HEK293T (cell line): ENCODE measurements at regions not wholly inside any gene's neighbourhood (a gene's known extent, or its start where the extent isn't known, plus 50 kb on each side); places are given as distances from the start of the nearest gene placed in this dataset.

ENCODE experiments used
- BHLHE40 ChIP-seq: fragments of 450-650 bp; IDR thresholded peaks from 2 replicates; pipeline ENCODE4 v1.6.1; 2016; ENCODE audit warnings: mild to moderate bottlenecking, moderate library complexity, borderline replicate concordance
- CTBP1 ChIP-seq: fragments of 450-650 bp; IDR thresholded peaks from 2 replicates; pipeline ENCODE4 v1.6.1; 2016; ENCODE audit warnings: borderline replicate concordance
- ELF4 ChIP-seq: fragments of 450-650 bp; IDR thresholded peaks from 2 replicates; pipeline ENCODE4 v1.6.1; 2017; ENCODE audit warnings: antibody characterized with exemption
- FOXK2 ChIP-seq: fragments of 450-650 bp; IDR thresholded peaks from 2 replicates; pipeline ENCODE4 v1.6.1; 2016; ENCODE audit warnings: mild to moderate bottlenecking
- FOXM1 ChIP-seq: fragments of 450-650 bp; IDR thresholded peaks from 2 replicates; pipeline ENCODE4 v1.6.1; 2017; ENCODE audit warnings: mild to moderate bottlenecking, borderline replicate concordance
- L3MBTL2 ChIP-seq: fragments of 450-650 bp; conservative IDR thresholded peaks from 2 replicates; pipeline ENCODE4 v1.6.1; 2016; ENCODE audit warnings: mild to moderate bottlenecking
- SUZ12 ChIP-seq: fragments of 450-650 bp; IDR thresholded peaks from 2 replicates; pipeline ENCODE4 v1.6.1; 2016; ENCODE audit warnings: mild to moderate bottlenecking

- TF ChIP-seq BHLHE40 (no peak), FOXM1 (no peak), CTBP1 (no peak), ELF4 (no peak), L3MBTL2 (no peak), SUZ12 (no peak), FOXK2 (no peak)
These were observed 205.1 kb upstream of the CADM1 start for GRCh38 chr11:115709297-115709696.
